Heart left ventricle (tissue), 16 donors: ENCODE measurements at regions not wholly inside any gene's neighbourhood (a gene's known extent, or its start where the extent isn't known, plus 50 kb on each side); places are given as distances from the start of the nearest gene placed in this dataset.
A peak's percentile ranks its signal among the peaks of the same experiment; 100 is the strongest.
"Not testable (repeated sequence)": the region's sequence is repeated elsewhere in the genome, so short reads cannot be mapped to it uniquely, and the experiment has no call there.

Experiments used
- ATAC-seq, 4 donors: fragments of 200-7000 bp; cut with Tn5 transposase; one replicate each; pipeline ENCODE4 v1.9.1; 2020 to 2022; ENCODE audit warnings: moderate library complexity in 4 of 4, mild to moderate bottlenecking in 3 of 4, moderate number of reproducible peaks in 1 of 4
- DNase-seq, 5 donors: peaks; one replicate each; pipeline ENCODE4 v3.0.0-alpha.2; 2020
- H3K27ac ChIP-seq, 12 donors: fragments of 200-600 bp; sonication (generic) in 4 of 12; one replicate each; pipeline versions ENCODE4 v1.5.0 to v1.8.0; 2016 to 2022; ENCODE audit warnings: mild to moderate bottlenecking in 2 of 12
- H3K27me3 ChIP-seq, 9 donors: fragments of 200-600 bp; sonication (generic) in 2 of 9; one replicate each; pipeline versions ENCODE4 v1.5.1 to v1.8.0; 2016 to 2022; ENCODE audit warnings: mild to moderate bottlenecking in 3 of 9
- H3K36me3 ChIP-seq, 9 donors: fragments of 200-600 bp; sonication (generic) in 2 of 9; one replicate each; pipeline versions ENCODE4 v1.5.0 to v1.8.0; 2018 to 2022; ENCODE audit warnings: mild to moderate bottlenecking in 2 of 9
- H3K4me1 ChIP-seq, 12 donors: fragments of 200-600 bp; sonication (generic) in 4 of 12; one replicate each; pipeline versions ENCODE4 v1.5.0 to v1.8.0; 2016 to 2022; ENCODE audit warnings: mild to moderate bottlenecking in 3 of 12
- H3K4me3 ChIP-seq, 12 donors: fragments of 200-600 bp; sonication (generic) in 4 of 12; one replicate each; pipeline versions ENCODE4 v1.5.0 to v1.8.0; 2017 to 2022; ENCODE audit warnings: mild to moderate bottlenecking in 9 of 12, moderate library complexity in 4 of 12
- H3K9me3 ChIP-seq, 12 donors: fragments of 200-600 bp; sonication (generic) in 4 of 12; one replicate each; pipeline versions ENCODE4 v1.5.0 to v1.8.0; 2016 to 2022; ENCODE audit warnings: mild to moderate bottlenecking in 1 of 12
- POLR2A ChIP-seq, 2 donors: fragments of 450-650 bp; IDR thresholded peaks; one replicate each; pipeline ENCODE4 v1.6.1; 2017; ENCODE audit warnings: antibody characterized with exemption in 2 of 2, mild to moderate bottlenecking in 2 of 2, moderate library complexity in 2 of 2
- WGBS, 4 donors: extraction: QIAGEN DNeasy Blood & Tissue Kit in 2 of 4; methylation state at CpG; one replicate each; pipeline versions ENCODE4 v1.1.5 to v1.1.7; 2013 to 2018; 5-methylcytosine and 5-hydroxymethylcytosine counted together
- intact Hi-C, 10 donors: fragments of 100-400 bp; cut with DNase I; formaldehyde crosslinking; loops; one replicate each; pipeline versions ENCODE4 v1.11.1 to v1.14.2; 2022
- TF ChIP-seq, protein P1 (sequence below), 12 donors: fragments of 200-600 bp; sonication (generic) in 4 of 12; IDR thresholded peaks; one replicate each; pipeline versions ENCODE4 v1.5.0 to v1.8.0; 2018 to 2022; ENCODE audit warnings: antibody characterized with exemption in 12 of 12, mild to moderate bottlenecking in 5 of 12
- donor health status: ischemic (EF 13 %, LVEDD 7.1; RV severe dilation, severe dysfunction).
- donor health status: healthy with polysubstance abuse.
- donor health status: DM: no; HTN: yes; CAD: no.
- donor health status: DM: no; HTN: no; CAD: no.
- donor health status: ischemic (EF 25% LVEDD 6.9; RV normal size, moderate dysfunction).
- donor health status: ischemic (EF 25% LVEDD 5.7; RV mildly dilated, moderate dysfunction).
- donor health status: healthy.
- donor health status: DM: yes; HTN: yes; CAD: no.
- donor health status: ischemic (EF 35%, LVEDD 5.7; RV mildly dilated, moderate dysfunction).
- donor health status: nonischemic (EF 11% LVEDD 7.7; RV severe dilation, severe dysfunction).
- donor health status: DM: yes; HTN: yes; CAD: no.
- donor health status: PGD.
- donor health status: ischemic (EF 29% LVEDD 5.4; RV normal size, mild dysfunction).
- donor health status: nonischemic (EF 23%, LVEDD 6.1; RV moderate dilation, normal function).

GRCh38 chr5:27125856-27126255 is 87.5 kb upstream of the CDH9 start:
- intact Hi-C loops, result no loop called here
- ATAC-seq, result no peak

GRCh38 chr5:27124590-27124989 is 86.2 kb upstream of the CDH9 start:
- intact Hi-C loops, result no loop called here
- Histone ChIP-seq H3K9me3 (peaks cover 0 to 12% (median 0%) of the 10 kb centered on the region in 12 donors), H3K27me3 (no peaks in the 10 kb centered on the region), H3K27ac (no peak overlapping the region), H3K36me3 (no peaks in the 10 kb centered on the region), H3K4me1 (peaks cover 0 to 3% (median 0%) of the 10 kb centered on the region in 12 donors), H3K4me3 (no peak overlapping the region)
- ATAC-seq, result peak in 1 of 4 donors; percentile 62
- no peak for DNase-seq
- TF ChIP-seq, protein P1, sequence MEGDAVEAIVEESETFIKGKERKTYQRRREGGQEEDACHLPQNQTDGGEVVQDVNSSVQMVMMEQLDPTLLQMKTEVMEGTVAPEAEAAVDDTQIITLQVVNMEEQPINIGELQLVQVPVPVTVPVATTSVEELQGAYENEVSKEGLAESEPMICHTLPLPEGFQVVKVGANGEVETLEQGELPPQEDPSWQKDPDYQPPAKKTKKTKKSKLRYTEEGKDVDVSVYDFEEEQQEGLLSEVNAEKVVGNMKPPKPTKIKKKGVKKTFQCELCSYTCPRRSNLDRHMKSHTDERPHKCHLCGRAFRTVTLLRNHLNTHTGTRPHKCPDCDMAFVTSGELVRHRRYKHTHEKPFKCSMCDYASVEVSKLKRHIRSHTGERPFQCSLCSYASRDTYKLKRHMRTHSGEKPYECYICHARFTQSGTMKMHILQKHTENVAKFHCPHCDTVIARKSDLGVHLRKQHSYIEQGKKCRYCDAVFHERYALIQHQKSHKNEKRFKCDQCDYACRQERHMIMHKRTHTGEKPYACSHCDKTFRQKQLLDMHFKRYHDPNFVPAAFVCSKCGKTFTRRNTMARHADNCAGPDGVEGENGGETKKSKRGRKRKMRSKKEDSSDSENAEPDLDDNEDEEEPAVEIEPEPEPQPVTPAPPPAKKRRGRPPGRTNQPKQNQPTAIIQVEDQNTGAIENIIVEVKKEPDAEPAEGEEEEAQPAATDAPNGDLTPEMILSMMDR (IDR thresholded peaks at IDR 0.05), result peak in 10 of 12 donors; percentile 6 to 48 (median 22)
- no peak for TF ChIP-seq POLR2A (IDR thresholded peaks at IDR 0.05)
- 14 to 21% (median 16%) methylated on average over 3 of the region's 3 CpGs for WGBS, 4 donors

More at GRCh38 chr5:27125856-27126255, 87.5 kb upstream of the CDH9 start:
- no peaks in the 10 kb centered on the region for H3K27me3 ChIP-seq
- H3K36me3 ChIP-seq, result no peaks in the 10 kb centered on the region
- H3K9me3 ChIP-seq, result peaks cover 0 to 4% (median 0%) of the 10 kb centered on the region in 12 donors
- H3K4me1 ChIP-seq, result peaks cover 0 to 10% (median 0%) of the 10 kb centered on the region in 12 donors
- 31 to 60% (median 45%) methylated on average over 2 of the region's 2 CpGs for WGBS, 4 donors
- no peak for DNase-seq
- H3K4me3 ChIP-seq, result no peak overlapping the region
- no peak overlapping the region for H3K27ac ChIP-seq
- TF ChIP-seq, protein P1 (IDR thresholded peaks at IDR 0.05), result no peak
- TF ChIP-seq POLR2A (IDR thresholded peaks at IDR 0.05), result no peak

DNA sequence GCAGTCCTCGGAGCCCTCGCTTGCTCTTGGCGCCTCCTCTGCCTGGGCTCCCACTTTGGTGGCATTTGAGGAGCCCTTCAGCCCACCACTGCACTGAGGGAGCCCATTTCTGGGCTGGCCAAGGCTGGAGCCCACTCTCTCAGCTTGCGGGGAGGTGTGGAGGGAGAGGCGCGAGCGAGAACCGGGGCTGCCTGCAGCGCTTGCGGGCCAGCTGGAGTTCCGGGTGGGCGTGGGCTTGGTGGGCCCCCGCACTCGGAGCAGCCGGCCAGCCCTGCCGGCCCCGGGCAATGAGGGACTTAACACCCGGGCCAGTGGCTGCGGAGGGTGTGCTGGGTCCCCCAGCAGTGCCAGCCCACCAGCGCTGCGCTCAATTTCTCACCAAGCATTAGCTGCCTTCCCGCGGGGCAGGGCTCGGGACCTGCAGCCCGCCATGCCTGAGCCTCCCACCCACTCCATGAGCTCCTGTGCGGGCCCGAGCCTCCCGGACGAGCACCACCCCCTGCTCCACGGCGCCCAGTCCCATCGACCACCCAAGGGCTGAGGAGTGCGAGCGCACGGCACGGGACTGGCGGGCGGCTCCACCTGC is 81.4 kb upstream of the CDH9 start:
- peaks cover 0 to 12% (median 0%) of the 10 kb centered on the region in 12 donors for H3K9me3 ChIP-seq
- DNase-seq, intact Hi-C loops, H3K36me3 ChIP-seq, H3K4me1 ChIP-seq, H3K27ac ChIP-seq, ATAC-seq, H3K4me3 ChIP-seq, H3K27me3 ChIP-seq: not testable (repeated sequence)
- WGBS, 4 donors, result 94 to 96% (median 95%) methylated on average over 24 to 38 of the region's 38 CpGs

- H3K36me3 ChIP-seq, result no peaks in the 10 kb centered on the region
- no peak overlapping the region for H3K27ac ChIP-seq
- ATAC-seq (no peak), DNase-seq (no peak)
- intact Hi-C loops, result no loop called here
- no peaks in the 10 kb centered on the region for H3K4me1 ChIP-seq
- H3K27me3 ChIP-seq, result no peaks in the 10 kb centered on the region
- peaks cover 0 to 4% (median 0%) of the 10 kb centered on the region in 12 donors for H3K9me3 ChIP-seq
- 73 to 80% (median 76%) methylated on average over 2 of the region's 2 CpGs for WGBS, 4 donors
- no peak overlapping the region for H3K4me3 ChIP-seq
- no peak for TF ChIP-seq POLR2A (IDR thresholded peaks at IDR 0.05)
- TF ChIP-seq, protein P1 (IDR thresholded peaks at IDR 0.05), result no peak
These were observed 65.1 kb upstream of the CDH9 start for GRCh38 chr5:27103486-27103885.

DNA sequence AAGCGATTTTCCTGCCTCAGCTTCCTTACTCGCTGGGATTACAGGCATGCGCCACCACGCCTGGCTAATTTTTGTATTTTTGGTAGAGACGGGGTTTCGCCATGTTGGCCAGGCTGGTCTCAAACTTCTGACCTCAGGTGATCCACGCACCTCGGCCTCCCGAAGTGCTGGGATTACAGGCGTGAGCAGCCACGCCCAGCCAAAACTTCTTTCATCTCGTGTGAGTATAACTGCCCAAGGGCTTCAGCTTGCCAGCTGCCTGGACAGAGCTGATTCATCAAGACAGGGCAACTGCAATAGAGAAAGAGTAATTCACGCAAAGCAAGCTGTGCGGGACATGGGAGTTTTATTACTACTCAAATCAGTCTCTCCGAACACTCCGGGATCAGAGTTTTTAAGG is 57.4 kb upstream of the CDH9 start:
- intact Hi-C loops, H3K9me3 ChIP-seq, DNase-seq, H3K27me3 ChIP-seq, H3K4me1 ChIP-seq, ATAC-seq, H3K4me3 ChIP-seq, H3K36me3 ChIP-seq, H3K27ac ChIP-seq: not testable (repeated sequence)
- 89 to 93% (median 91%) methylated on average over 16 of the region's 16 CpGs for WGBS, 4 donors
